Mesothelial cell of epicardium (in vitro differentiated cells): ENCODE measurements at regions not wholly inside any gene's neighbourhood (a gene's known extent, or its start where the extent isn't known, plus 50 kb on each side); places are given as distances from the start of the nearest gene placed in this dataset.

Experiments used
- DNase-seq, 2 experiments: peaks; one replicate each; pipeline ENCODE4 v3.0.0; 2021; ENCODE audit warnings: low spot score in 2 of 2; ENCODE audit not compliant: unreplicated experiment in 2 of 2
- H3K27ac Mint-ChIP-seq: 2 replicates; pipeline ENCODE4 v1.8.0; 2021; ENCODE audit warnings: mixed read lengths
- H3K27me3 Mint-ChIP-seq: 2 replicates; pipeline ENCODE4 v1.8.0; 2021; ENCODE audit warnings: low read depth, mixed read lengths
- H3K36me3 Mint-ChIP-seq: 2 replicates; pipeline ENCODE4 v1.8.0; 2021; ENCODE audit warnings: mixed read lengths
- H3K4me1 Mint-ChIP-seq: 2 replicates; pipeline ENCODE4 v1.8.0; 2021; ENCODE audit warnings: mixed read lengths
- H3K4me3 Mint-ChIP-seq: 2 replicates; pipeline ENCODE4 v1.8.0; 2021; ENCODE audit warnings: mild to moderate bottlenecking, moderate library complexity, mixed read lengths
- H3K9me3 Mint-ChIP-seq: 2 replicates; pipeline ENCODE4 v1.8.0; 2021; ENCODE audit warnings: mixed read lengths
- TF ChIP-seq, protein P1 (sequence below): fragments of 200-600 bp; sonication (generic); IDR thresholded peaks from one replicate; pipeline ENCODE4 v1.5.0; 2021; ENCODE audit warnings: antibody characterized with exemption; ENCODE audit not compliant: unreplicated experiment

DNA sequence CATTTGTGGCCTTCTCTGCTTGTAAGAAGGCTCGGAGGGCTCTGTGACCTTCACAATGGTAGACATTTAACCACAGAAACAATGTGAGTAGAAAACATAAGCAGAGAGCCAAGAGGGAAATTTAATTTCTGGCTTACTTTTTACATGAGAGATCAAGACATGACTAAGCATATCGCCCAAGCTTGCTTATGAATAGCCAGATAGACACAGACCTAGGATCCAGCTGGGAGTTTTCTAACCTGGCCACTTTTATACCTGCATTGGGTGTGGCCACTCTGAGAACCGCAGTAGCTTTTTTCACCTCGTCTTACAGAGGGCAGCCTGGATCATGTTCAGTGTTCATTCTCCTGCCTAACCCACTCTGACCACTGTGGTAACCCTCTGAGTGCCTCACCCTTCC, 244.9 kb upstream of the KCNN2 start:
- TF ChIP-seq, protein P1, sequence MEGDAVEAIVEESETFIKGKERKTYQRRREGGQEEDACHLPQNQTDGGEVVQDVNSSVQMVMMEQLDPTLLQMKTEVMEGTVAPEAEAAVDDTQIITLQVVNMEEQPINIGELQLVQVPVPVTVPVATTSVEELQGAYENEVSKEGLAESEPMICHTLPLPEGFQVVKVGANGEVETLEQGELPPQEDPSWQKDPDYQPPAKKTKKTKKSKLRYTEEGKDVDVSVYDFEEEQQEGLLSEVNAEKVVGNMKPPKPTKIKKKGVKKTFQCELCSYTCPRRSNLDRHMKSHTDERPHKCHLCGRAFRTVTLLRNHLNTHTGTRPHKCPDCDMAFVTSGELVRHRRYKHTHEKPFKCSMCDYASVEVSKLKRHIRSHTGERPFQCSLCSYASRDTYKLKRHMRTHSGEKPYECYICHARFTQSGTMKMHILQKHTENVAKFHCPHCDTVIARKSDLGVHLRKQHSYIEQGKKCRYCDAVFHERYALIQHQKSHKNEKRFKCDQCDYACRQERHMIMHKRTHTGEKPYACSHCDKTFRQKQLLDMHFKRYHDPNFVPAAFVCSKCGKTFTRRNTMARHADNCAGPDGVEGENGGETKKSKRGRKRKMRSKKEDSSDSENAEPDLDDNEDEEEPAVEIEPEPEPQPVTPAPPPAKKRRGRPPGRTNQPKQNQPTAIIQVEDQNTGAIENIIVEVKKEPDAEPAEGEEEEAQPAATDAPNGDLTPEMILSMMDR, result no peak
- Mint-ChIP-seq H3K27ac (no peak overlapping the region), H3K9me3 (no peaks in the 10 kb centered on the region), H3K4me3 (no peak overlapping the region), H3K36me3 (no peaks in the 10 kb centered on the region), H3K4me1 (peaks cover 20% of the 10 kb centered on the region), H3K27me3 (peaks cover 2% of the 10 kb centered on the region)
- DNase-seq, result no peak

DNA sequence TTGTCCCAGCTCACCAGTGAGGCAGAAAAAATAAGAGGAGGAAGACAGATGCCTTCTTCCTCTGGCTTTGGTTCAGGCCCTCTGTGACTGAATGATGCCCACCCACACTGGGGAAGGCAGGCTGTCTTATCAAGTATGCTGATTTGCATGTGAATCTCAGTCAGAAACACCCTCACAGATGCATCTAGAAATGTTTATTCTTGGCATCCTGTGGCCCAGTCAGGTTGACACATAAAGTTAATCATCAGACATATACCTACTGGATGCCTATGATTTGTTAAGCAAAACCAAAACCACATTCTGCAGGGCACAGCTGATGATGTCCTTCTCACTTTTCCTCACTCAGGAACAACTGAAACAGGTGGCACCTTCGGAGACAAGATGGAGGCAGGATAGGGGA, 243.4 kb upstream of the KCNN2 start:
- TF ChIP-seq, protein P1, result no peak
- Mint-ChIP-seq H3K27me3 (peaks cover 2% of the 10 kb centered on the region), H3K4me3 (no peak overlapping the region), H3K27ac (no peak overlapping the region), H3K4me1 (peaks cover 15% of the 10 kb centered on the region), H3K36me3 (no peaks in the 10 kb centered on the region), H3K9me3 (no peaks in the 10 kb centered on the region)
- DNase-seq, result no peak

DNA sequence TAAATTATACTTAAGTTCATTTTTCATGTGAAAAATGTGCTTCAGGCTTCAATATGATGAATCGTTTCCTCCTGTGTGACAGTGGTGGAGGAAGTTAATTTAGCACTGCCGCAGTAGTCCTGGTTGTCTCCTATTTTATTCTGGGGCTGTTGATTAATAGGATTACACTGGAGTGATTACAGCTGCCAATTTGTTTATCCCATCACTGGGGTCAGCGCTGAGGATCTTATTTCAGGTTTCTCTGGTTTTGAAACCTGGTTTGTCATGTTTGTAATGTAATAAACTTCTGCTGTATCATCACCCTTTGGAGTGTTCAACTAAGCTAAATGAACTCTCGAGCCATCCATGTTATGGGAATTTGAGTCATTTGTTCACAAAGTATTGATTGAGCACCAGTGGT, 241.7 kb upstream of the KCNN2 start:
- Mint-ChIP-seq H3K27me3 (peaks cover 2% of the 10 kb centered on the region), H3K36me3 (no peaks in the 10 kb centered on the region), H3K9me3 (no peaks in the 10 kb centered on the region), H3K27ac (no peak overlapping the region), H3K4me1 (peaks cover 9% of the 10 kb centered on the region), H3K4me3 (no peak overlapping the region)
- no peak for DNase-seq
- TF ChIP-seq, protein P1, result no peak

DNA sequence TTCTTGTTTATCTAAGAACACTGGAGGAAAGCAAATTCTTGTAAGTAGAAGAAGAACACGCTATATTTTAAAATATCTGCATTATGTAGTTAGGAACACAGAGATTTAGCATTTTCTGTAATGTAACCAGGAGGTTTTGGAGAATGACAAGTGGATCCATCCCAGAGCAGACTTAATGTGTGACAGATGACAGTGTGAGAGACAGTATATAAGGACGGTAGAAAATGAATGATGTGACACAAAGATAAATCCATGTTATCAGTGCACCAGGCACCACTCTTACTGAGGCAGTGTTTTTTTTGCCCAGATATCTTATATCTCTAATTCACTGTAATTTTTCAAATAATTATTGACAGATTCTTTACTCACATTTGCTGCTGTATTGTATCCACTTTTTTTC, 239.0 kb upstream of the KCNN2 start:
- Mint-ChIP-seq H3K27me3 (no peaks in the 10 kb centered on the region), H3K27ac (no peak overlapping the region), H3K36me3 (peaks cover 5% of the 10 kb centered on the region), H3K4me1 (peaks cover 9% of the 10 kb centered on the region), H3K9me3 (peaks cover 7% of the 10 kb centered on the region), H3K4me3 (no peak overlapping the region)
- TF ChIP-seq, protein P1, result no peak
- no peak for DNase-seq

DNA sequence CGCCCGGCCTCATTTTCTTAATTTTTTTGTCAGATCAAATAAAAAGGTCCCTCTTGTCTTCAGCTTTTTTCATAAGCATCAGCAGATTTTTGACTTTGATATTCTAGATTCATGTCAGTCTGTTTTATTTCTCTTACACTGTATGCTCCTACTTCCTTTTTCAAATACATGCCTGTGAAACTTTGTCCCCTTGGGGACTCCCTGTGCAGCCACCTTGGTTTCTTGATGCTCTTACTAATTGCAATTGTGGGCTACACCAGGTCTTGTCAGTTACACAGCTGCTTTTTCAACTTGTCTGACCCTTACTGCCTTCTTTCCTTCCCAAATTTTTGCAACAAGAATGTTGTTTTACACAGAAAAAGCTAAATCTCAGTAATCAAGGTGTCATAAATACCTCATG, 238.2 kb upstream of the KCNN2 start:
- Mint-ChIP-seq H3K27me3 (no peaks in the 10 kb centered on the region), H3K4me1 (peaks cover 9% of the 10 kb centered on the region), H3K4me3 (no peak overlapping the region), H3K36me3 (peaks cover 6% of the 10 kb centered on the region), H3K27ac (no peak overlapping the region), H3K9me3 (peaks cover 11% of the 10 kb centered on the region)
- DNase-seq, result no peak
- TF ChIP-seq, protein P1, result no peak

DNA sequence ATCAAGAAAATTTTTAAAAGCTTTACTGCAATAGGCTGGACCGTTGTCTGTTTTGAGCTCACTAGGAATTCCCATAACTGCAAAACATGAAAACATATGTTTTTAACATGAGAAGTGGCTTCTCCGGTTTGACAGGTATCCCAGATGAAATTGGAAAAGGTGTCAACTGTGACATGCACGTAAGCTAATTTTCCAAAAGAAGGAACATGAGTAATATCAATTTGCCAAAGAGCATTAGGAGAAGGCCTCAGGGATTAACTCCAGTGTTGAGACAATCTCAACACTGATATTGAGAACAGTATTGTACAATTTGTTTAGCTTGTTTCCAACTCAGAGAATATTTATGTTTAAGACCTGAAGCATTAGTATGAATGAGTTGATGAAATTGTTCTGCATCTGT, 215.5 kb upstream of the KCNN2 start:
- DNase-seq, result no peak
- TF ChIP-seq, protein P1, result no peak

More for the DNA sequence above, 215.5 kb upstream of the KCNN2 start:
- no peak overlapping the region for H3K4me3 Mint-ChIP-seq
- peaks cover 17% of the 10 kb centered on the region for H3K36me3 Mint-ChIP-seq
- no peaks in the 10 kb centered on the region for H3K4me1 Mint-ChIP-seq
- H3K9me3 Mint-ChIP-seq, result peaks cover 55% of the 10 kb centered on the region
- no peak overlapping the region for H3K27ac Mint-ChIP-seq
- no peaks in the 10 kb centered on the region for H3K27me3 Mint-ChIP-seq
